K562 (cell line): ENCODE measurements at regions not wholly inside any gene's neighbourhood (a gene's known extent, or its start where the extent isn't known, plus 50 kb on each side); places are given as distances from the start of the nearest gene placed in this dataset.

Source experiments
- ATAC-seq: fragments of 200-7000 bp; cut with Tn5 transposase; 3 replicates; pipeline ENCODE4 v1.9.1; 2020; ENCODE audit warnings: moderate library complexity
- BruUV-seq: library from RNA; stranded (reverse); fragments of 400-500 nt; replicated peaks from 2 replicates; lab custom pipeline; 2021; lab: Mats Ljungman, UMichigan
- CTCF ChIA-PET: fragments of 300-600 bp; formaldehyde crosslinking; extraction: SDS; loops from one replicate; lab custom pipeline; 2021; ENCODE audit warnings: low intra/inter-chr PET ratio; lab: Yijun Ruan, JAX
- POLR2A ChIA-PET: fragments of 300-600, 350-650 bp; sonication (Branson Sonifier 250); formaldehyde crosslinking; extraction: SDS; loops from one replicate; lab custom pipeline; 2021; ENCODE audit warnings: antibody characterized with exemption, inconsistent platforms; lab: Yijun Ruan, JAX
- DNase-seq, 4 experiments: peaks; one replicate each; pipeline versions ENCODE4 v3.0.0 to v3.0.0-alpha.2; 2011 to 2018; ENCODE audit warnings: low spot score in 3 of 4, mixed read lengths in 3 of 4; ENCODE audit errors: extremely low read depth in 1 of 4
- FAIRE-seq: peaks from 2 replicates; lab custom pipeline; 2011; peaks lifted over from hg19 to GRCh38; lab: Jason Lieb, UNC
- H2AFZ ChIP-seq: 2 replicates; pipeline ENCODE4 v1.6.0; 2011; ENCODE audit warnings: low read depth, low read length, control low read depth, inconsistent platforms
- H3K27ac ChIP-seq: fragments of 200-600 bp; 3 replicates; pipeline ENCODE4 v1.8.0; 2011; ENCODE audit warnings: low read depth, mild to moderate bottlenecking, control low read depth, inconsistent platforms, low read length, moderate library complexity, mixed read lengths; ENCODE audit errors: extremely low read depth
- H3K27me3 ChIP-seq, 2 experiments: fragments of 300-600 bp in 1 of 2; 2 replicates in 1 of 2; 3 replicates in 1 of 2; pipeline versions ENCODE4 v1.6.0 to v1.8.0; 2011; ENCODE audit warnings: inconsistent platforms in 2 of 2, low read length in 2 of 2, mild to moderate bottlenecking in 1 of 2, mixed read lengths in 1 of 2, moderate library complexity in 1 of 2; ENCODE audit not compliant: control insufficient read depth in 2 of 2, insufficient read depth in 2 of 2
- H3K36me3 ChIP-seq: fragments of 300-600 bp; 3 replicates; pipeline ENCODE4 v1.8.0; 2011; ENCODE audit warnings: mild to moderate bottlenecking, low read length, inconsistent platforms; ENCODE audit not compliant: control insufficient read depth, insufficient read depth
- H3K4me1 ChIP-seq, 2 experiments: fragments of 200-600 bp in 1 of 2; replicated peaks in 1 of 2; 2 replicates in 1 of 2; 3 replicates in 1 of 2; pipeline versions ENCODE4 v1.5.1 to v1.8.0; 2011; ENCODE audit warnings: inconsistent platforms in 2 of 2, low read length in 2 of 2, mild to moderate bottlenecking in 1 of 2, mixed read lengths in 1 of 2, moderate library complexity in 1 of 2; ENCODE audit not compliant: control insufficient read depth in 2 of 2, insufficient read depth in 2 of 2
- H3K4me2 ChIP-seq: 2 replicates; pipeline ENCODE4 v1.6.1; 2011; ENCODE audit warnings: low read length, control low read depth, inconsistent platforms, mixed read lengths; ENCODE audit not compliant: insufficient read depth
- H3K4me3 ChIP-seq: fragments of 200-600 bp; sonication (generic), shearing (Covaris generic); 2 replicates; pipeline ENCODE4 v1.5.1; 2016; ENCODE audit warnings: control low read depth, inconsistent platforms
- H3K79me2 ChIP-seq: fragments of 200-600 bp; 3 replicates; pipeline ENCODE4 v1.8.0; 2011; ENCODE audit warnings: low read length, inconsistent platforms; ENCODE audit not compliant: control insufficient read depth, insufficient read depth
- H3K9ac ChIP-seq, 2 experiments: 2 replicates each; pipeline versions ENCODE4 v1.6.0 to v1.6.1; 2011; ENCODE audit warnings: low read depth in 2 of 2, low read length in 2 of 2, control low read depth in 1 of 2, inconsistent platforms in 1 of 2, mild to moderate bottlenecking in 1 of 2, mixed read lengths in 1 of 2; ENCODE audit not compliant: insufficient read depth in 1 of 2
- H3K9me1 ChIP-seq: one replicate; pipeline ENCODE4 v1.6.0; 2011; ENCODE audit warnings: inconsistent platforms, mild to moderate bottlenecking, low read length, moderate library complexity; ENCODE audit not compliant: control insufficient read depth, insufficient read depth
- H3K9me3 ChIP-seq: replicated peaks from 2 replicates; pipeline ENCODE4 v1.5.1; 2011; ENCODE audit warnings: low read depth, low read length, inconsistent platforms; ENCODE audit not compliant: control insufficient read depth, insufficient read depth
- H4K20me1 ChIP-seq: replicated peaks from 2 replicates; pipeline ENCODE4 v1.6.1; 2011; ENCODE audit warnings: low read length, inconsistent platforms, mixed read lengths; ENCODE audit not compliant: control insufficient read depth, insufficient read depth
- ARID2 ChIP-seq: fragments of 450-650 bp; IDR thresholded peaks from 2 replicates; pipeline ENCODE4 v1.6.1; 2017; ENCODE audit warnings: antibody characterized with exemption, mild to moderate bottlenecking
- FOXP1 ChIP-seq: sonication (generic); formaldehyde crosslinking; IDR thresholded peaks from 2 replicates; pipeline ENCODE4 v1.8.0; 2022; ENCODE audit warnings: mild to moderate bottlenecking, missing genetic modification reagents
- HNRNPH1 ChIP-seq: fragments of 200-400 bp; formaldehyde crosslinking; optimal IDR thresholded peaks from 2 replicates; pipeline ENCODE3; 2017; ENCODE audit warnings: low read depth, mild to moderate bottlenecking, low read length, moderate library complexity
- NCOR1 ChIP-seq: fragments of 450-650 bp; IDR thresholded peaks from 2 replicates; pipeline ENCODE4 v1.6.1; 2016; ENCODE audit warnings: mild to moderate bottlenecking, moderate library complexity
- NUFIP1 ChIP-seq: fragments of 450-650 bp; IDR thresholded peaks from 2 replicates; pipeline ENCODE4 v1.6.1; 2018; ENCODE audit not compliant: partially characterized antibody
- YBX1 ChIP-seq: fragments of 450-650 bp; IDR thresholded peaks from 2 replicates; pipeline ENCODE4 v1.7.1; 2016; ENCODE audit warnings: mild to moderate bottlenecking
- ZNF507 ChIP-seq: conservative IDR thresholded peaks from 2 replicates; pipeline ENCODE4 v1.6.1; 2017; ENCODE audit warnings: missing genetic modification characterization, missing compliant biosample characterization
- ZNF699 ChIP-seq: fragments of 250-450 bp; sonication (Bioruptor Pico); IDR thresholded peaks from 2 replicates; pipeline ENCODE4 v1.8.0; 2021; ENCODE audit warnings: mild to moderate bottlenecking, moderate library complexity; ENCODE audit not compliant: insufficient replicate concordance
- WGBS: fragments of 100-300 bp; shearing (Covaris generic); methylation state at CpG from one replicate; pipeline ENCODE4 v1.1.6; 2016; ENCODE audit warnings: low coverage, mixed read lengths; ENCODE audit not compliant: insufficient coverage; ENCODE audit errors: missing lambda C conversion rate; 5-methylcytosine and 5-hydroxymethylcytosine counted together
- in situ Hi-C: fragments of 300-500 bp; cut with MboI; formaldehyde crosslinking; loops from 4 replicates; pipeline ENCODE4 v1.15.0; 2018; ENCODE audit warnings: inconsistent platforms, mixed read lengths
- intact Hi-C: fragments of 100-400 bp; cut with micrococcal nuclease; formaldehyde crosslinking; loops from 2 replicates; pipeline ENCODE4 v1.14.2; 2022
- TF ChIP-seq, protein P1 (sequence below): fragments of 450-650 bp; IDR thresholded peaks from 2 replicates; pipeline ENCODE4 v1.6.1; 2014; ENCODE audit warnings: low read depth, mild to moderate bottlenecking, moderate library complexity, borderline replicate concordance
- TF ChIP-seq, protein P2 (sequence below): fragments of 250-450 bp; sonication (Bioruptor Pico); IDR thresholded peaks from 2 replicates; pipeline ENCODE4 v1.4.0; 2020; ENCODE audit warnings: mild to moderate bottlenecking, moderate library complexity, borderline replicate concordance

DNA sequence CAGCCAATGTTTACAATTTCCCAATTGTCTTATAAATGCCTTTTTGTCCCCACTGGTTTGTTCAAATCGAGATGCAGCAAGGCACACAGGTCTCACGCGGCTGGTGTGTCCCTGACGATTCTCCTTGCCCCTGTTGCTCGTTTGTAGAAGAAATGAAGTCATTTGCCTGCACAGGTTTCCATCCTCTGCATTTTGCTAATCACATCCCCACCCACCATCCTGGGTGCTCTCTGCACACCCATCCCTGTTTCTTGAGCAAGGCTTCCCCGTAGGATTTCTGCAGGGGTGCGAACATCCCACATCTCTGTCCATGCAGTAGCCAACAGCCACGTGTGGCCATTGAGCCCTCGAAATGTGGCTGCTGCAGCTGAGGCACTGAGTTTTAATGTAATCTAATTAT, 59.8 kb upstream of the SOX1 start:
- H3K9me3 ChIP-seq: no peaks in the 10 kb centered on the region

More for the DNA sequence above, 59.8 kb upstream of the SOX1 start:
- Histone ChIP-seq H3K36me3 (no peaks in the 10 kb centered on the region), H2AFZ (no peak overlapping the region), H4K20me1 (no peaks in the 10 kb centered on the region), H3K9ac (no peak overlapping the region), H3K4me1 (no peaks in the 10 kb centered on the region), H3K79me2 (no peaks in the 10 kb centered on the region), H3K4me3 (no peak overlapping the region), H3K9me1 (no peaks in the 10 kb centered on the region), H3K4me2 (no peak overlapping the region), H3K27ac (no peak overlapping the region), H3K27me3 (peaks cover 0 to 4% of the 10 kb centered on the region in 2 experiments; a peak in 1 of 5 replicates)
- 0% methylated on average over 9 of the region's 9 CpGs for WGBS
- FAIRE-seq (no peak), DNase-seq (no peak), ATAC-seq (no peak)
- TF ChIP-seq HNRNPH1 (no peak), ZNF507 (tag) (no peak), FOXP1 (no peak), YBX1 (no peak), NUFIP1 (no peak), ARID2 (no peak), ZNF699 (CRISPR knock-in tag) (no peak), NCOR1 (no peak)
- TF ChIP-seq, protein P1, sequence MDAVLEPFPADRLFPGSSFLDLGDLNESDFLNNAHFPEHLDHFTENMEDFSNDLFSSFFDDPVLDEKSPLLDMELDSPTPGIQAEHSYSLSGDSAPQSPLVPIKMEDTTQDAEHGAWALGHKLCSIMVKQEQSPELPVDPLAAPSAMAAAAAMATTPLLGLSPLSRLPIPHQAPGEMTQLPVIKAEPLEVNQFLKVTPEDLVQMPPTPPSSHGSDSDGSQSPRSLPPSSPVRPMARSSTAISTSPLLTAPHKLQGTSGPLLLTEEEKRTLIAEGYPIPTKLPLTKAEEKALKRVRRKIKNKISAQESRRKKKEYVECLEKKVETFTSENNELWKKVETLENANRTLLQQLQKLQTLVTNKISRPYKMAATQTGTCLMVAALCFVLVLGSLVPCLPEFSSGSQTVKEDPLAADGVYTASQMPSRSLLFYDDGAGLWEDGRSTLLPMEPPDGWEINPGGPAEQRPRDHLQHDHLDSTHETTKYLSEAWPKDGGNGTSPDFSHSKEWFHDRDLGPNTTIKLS: no peak
- TF ChIP-seq, protein P2, sequence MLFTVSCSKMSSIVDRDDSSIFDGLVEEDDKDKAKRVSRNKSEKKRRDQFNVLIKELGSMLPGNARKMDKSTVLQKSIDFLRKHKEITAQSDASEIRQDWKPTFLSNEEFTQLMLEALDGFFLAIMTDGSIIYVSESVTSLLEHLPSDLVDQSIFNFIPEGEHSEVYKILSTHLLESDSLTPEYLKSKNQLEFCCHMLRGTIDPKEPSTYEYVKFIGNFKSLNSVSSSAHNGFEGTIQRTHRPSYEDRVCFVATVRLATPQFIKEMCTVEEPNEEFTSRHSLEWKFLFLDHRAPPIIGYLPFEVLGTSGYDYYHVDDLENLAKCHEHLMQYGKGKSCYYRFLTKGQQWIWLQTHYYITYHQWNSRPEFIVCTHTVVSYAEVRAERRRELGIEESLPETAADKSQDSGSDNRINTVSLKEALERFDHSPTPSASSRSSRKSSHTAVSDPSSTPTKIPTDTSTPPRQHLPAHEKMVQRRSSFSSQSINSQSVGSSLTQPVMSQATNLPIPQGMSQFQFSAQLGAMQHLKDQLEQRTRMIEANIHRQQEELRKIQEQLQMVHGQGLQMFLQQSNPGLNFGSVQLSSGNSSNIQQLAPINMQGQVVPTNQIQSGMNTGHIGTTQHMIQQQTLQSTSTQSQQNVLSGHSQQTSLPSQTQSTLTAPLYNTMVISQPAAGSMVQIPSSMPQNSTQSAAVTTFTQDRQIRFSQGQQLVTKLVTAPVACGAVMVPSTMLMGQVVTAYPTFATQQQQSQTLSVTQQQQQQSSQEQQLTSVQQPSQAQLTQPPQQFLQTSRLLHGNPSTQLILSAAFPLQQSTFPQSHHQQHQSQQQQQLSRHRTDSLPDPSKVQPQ (CRISPR knock-in tag): no peak
- intact Hi-C loops: no loop called here
- ChIA-PET CTCF (no interaction called here), POLR2A (no interaction called here)
- BruUV-seq: no TSS peak
- in situ Hi-C loops: no loop called here
